Hematopoietic multipotent progenitor cell treated with erythropoietin and hydrocortisone succinate and interleukin-3 and kit ligand, for 4 days (in vitro differentiated cells): ENCODE measurements at regions not wholly inside any gene's neighbourhood (a gene's known extent, or its start where the extent isn't known, plus 50 kb on each side); places are given as distances from the start of the nearest gene placed in this dataset.

Experiments
- DNase-seq: peaks from one replicate; pipeline ENCODE4 v3.0.0-alpha.2; 2015

- DNase-seq = no peak
Measured at GRCh38 chr10:98332623-98333269, 64.8 kb upstream of the LOXL4 start.

GRCh38 chr10:98331885-98332284 lies 63.9 kb upstream of the LOXL4 start:
- DNase-seq = peak; percentile 63

- no peak for DNase-seq
Measured at GRCh38 chr10:98330987-98331386, 63.0 kb upstream of the LOXL4 start.

- no peak for DNase-seq
Measured at GRCh38 chr10:98328640-98329039, 60.6 kb upstream of the LOXL4 start.

GRCh38 chr10:98328163-98328562 lies 60.2 kb upstream of the LOXL4 start:
- no peak for DNase-seq

- no peak for DNase-seq
Measured at GRCh38 chr10:98326621-98327027, 58.6 kb upstream of the LOXL4 start.

- peak; percentile 93 for DNase-seq
Measured at GRCh38 chr10:98323221-98324164, 55.5 kb upstream of the LOXL4 start.

GRCh38 chr10:98321186-98321780 lies 53.3 kb upstream of the LOXL4 start:
- no peak for DNase-seq

GRCh38 chr10:98320486-98321185 lies 52.6 kb upstream of the LOXL4 start:
- no peak for DNase-seq

GRCh38 chr10:98318861-98319260 lies 50.9 kb upstream of the LOXL4 start:
- DNase-seq = no peak
